GM12874 (cell line): ENCODE measurements at regions not wholly inside any gene's neighbourhood (a gene's known extent, or its start where the extent isn't known, plus 50 kb on each side); places are given as distances from the start of the nearest gene placed in this dataset.

Source experiments
- TF ChIP-seq, protein P1 (sequence below): IDR thresholded peaks from 2 replicates; pipeline ENCODE4 v1.5.1; 2011; ENCODE audit warnings: low read depth, mild to moderate bottlenecking, control low read depth, low read length, moderate library complexity; ENCODE audit not compliant: insufficient read depth

DNA sequence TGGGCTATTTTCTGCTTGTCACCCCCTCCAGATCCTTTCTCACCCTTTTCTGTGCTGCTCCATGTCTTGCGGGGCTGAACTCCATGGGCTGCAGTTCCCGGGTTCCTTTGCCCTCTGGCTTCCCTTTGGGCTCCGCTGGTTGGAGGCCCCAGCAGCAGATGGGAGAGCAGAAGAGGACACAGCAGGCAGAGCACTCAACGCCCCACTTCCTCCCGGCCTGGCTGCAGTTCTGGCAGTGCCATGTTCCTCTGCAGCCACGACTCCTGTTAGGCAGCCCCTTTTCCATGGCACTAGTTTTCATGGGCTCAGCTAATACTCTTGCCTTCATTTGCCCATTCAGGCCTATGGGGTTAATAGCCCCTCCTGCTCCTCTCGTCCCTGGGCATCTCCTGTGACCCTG is 127.1 kb downstream of the TENT5C start:
- TF ChIP-seq, protein P1, sequence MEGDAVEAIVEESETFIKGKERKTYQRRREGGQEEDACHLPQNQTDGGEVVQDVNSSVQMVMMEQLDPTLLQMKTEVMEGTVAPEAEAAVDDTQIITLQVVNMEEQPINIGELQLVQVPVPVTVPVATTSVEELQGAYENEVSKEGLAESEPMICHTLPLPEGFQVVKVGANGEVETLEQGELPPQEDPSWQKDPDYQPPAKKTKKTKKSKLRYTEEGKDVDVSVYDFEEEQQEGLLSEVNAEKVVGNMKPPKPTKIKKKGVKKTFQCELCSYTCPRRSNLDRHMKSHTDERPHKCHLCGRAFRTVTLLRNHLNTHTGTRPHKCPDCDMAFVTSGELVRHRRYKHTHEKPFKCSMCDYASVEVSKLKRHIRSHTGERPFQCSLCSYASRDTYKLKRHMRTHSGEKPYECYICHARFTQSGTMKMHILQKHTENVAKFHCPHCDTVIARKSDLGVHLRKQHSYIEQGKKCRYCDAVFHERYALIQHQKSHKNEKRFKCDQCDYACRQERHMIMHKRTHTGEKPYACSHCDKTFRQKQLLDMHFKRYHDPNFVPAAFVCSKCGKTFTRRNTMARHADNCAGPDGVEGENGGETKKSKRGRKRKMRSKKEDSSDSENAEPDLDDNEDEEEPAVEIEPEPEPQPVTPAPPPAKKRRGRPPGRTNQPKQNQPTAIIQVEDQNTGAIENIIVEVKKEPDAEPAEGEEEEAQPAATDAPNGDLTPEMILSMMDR, result no peak

DNA sequence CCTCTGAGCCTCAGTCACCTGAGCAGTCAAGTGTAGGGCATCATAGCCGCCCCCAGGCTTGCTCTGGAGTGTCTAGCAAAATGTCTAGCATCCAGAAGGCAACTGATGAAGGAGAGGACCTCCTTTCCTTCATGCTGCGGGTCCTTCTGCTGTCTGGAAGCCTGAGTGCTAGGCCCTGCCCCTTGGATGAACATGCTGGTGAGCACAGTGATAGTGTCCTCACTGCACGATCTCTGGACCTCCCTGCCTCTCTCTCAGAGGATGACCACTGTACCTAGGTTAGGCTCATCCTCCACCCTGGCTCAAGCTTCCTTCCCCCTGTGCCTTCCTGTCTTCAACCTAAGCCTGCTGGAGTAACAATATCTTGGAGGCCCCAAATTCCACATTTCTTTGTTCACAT is 128.6 kb downstream of the TENT5C start:
- TF ChIP-seq, protein P1, result no peak

DNA sequence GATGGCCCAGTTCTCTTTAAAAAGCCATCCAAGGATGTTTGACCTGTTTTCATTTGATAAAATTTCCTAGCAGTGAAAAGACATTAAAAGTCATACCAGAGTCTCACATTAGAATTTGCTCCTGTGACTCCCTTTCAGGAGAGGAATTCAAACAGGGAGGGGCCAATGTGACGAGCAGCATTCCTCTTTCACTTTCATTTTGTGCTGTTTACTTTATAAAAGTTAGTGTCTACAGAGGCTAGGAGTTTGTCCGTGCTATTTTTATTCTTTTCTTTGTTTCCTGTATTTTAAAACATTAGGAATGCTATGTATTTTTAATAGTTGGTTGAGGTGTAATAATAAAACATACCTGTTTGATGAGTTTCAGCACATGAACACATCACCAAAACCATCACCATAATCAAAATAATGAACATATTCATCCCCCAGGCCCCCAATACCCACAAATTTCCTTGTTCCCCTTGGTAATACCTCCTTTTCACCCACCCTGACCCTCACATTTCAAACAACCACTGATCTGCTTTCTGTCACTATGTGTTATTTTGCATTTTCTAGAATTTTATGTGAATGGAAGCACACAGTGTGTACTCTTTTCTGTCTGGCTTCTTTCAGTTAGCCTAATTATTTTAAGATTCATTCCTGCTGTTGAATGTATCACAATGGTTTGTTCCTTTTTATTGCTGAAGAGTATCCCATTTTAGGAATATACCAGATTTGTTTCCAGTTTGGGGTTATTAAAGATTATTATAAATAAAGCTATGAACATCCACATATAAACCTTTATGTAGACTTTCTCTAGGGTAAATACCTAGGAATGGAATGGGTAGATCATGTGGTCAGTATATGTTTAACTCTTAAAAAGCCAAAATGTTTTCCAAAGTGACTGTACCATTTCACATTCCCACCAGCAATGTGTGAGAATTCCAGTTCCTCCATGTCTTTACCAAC is 129.5 kb downstream of the TENT5C start:
- TF ChIP-seq, protein P1, result no peak

DNA sequence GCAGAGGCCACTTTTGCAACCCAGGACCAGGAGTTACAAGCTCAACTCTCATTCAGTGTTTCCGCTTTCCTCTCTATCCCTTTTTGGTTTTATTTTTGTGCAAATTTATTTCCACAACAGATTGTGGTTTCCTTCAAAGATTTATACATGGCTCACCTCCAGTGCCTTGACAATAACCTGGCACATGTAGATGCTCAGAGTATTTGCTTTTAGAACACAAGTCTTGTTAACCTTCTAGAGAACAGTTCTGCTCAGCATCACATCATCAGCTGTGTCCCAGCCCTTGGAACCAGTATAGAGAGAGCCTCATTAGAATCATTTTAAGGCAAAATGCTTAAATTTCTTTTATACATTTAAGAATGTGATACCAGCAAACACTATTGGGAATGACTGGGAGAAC is 133.7 kb downstream of the TENT5C start:
- TF ChIP-seq, protein P1, result no peak

DNA sequence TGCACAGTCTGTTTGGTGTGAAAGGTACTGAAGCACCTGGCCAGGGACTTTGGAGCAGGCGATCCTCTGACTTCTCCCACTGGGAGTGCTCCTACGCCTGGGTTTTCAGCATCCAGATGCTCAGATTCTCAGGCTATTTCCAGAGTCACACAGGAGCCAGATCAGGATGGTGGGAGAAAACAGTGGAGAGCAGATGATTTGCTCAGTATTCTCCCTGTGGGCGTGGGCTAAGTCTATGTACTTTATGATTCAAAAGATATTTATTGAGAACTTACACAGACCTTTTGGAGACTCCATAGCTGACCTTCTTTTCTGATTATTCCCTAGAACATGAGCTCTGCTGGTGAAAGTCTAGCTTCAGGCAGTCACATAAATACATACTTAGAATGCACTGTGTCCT is 134.6 kb downstream of the TENT5C start:
- TF ChIP-seq, protein P1, result no peak

DNA sequence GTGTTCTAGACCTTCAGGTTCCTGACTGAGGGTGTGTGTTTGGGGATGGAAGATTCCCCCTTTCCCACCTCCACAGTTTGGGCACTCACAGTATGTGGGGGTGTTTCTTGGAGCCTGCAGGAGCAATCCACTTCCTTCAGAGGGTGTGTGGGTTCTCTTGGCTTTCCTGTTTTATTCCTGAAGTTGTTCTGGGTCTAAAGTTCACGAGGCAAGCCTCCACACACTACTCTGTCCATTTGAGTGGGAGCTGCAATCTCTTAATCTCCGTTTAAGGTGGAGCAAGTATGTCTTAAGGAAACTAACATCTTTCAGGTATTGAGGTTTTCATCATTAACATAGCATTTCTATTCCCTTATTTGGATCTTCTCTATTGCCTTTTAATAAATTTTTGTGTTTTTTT is 141.8 kb downstream of the TENT5C start:
- TF ChIP-seq, protein P1, result no peak

DNA sequence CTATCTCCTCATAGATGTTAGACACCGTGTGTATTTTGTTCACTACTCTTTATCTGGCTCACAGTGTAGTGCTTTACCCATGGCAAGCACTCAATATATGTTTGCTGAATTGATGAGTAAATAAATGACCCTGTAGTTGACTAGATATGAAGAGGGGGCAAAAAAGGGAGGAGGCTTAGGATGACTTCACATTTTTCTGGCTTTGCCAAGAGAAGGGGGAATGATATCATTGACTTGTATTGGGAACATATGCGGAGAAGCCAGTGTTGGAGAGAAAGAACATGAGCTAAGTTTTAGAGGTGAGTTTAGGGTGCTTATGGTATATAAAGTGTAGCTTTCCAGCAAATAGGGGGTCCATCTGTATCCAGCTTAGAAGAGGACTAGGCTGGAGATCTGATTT is 145.5 kb downstream of the TENT5C start:
- TF ChIP-seq, protein P1, result no peak
